BJ (cell line): ENCODE measurements at regions not wholly inside any gene's neighbourhood (a gene's known extent, or its start where the extent isn't known, plus 50 kb on each side); places are given as distances from the start of the nearest gene placed in this dataset.

ENCODE experiments used
- CTCF ChIA-PET: fragments of 350-600 bp; formaldehyde crosslinking; extraction: SDS; loops from one replicate; lab custom pipeline; 2021; ENCODE audit warnings: antibody characterized with exemption, inconsistent platforms; lab: Yijun Ruan, JAX
- POLR2A ChIA-PET: fragments of 300-600 bp; sonication (Branson Sonifier 250); formaldehyde crosslinking; extraction: SDS; loops from one replicate; lab custom pipeline; 2021; ENCODE audit warnings: antibody characterized with exemption; lab: Charles Lee
- DNase-seq: peaks from one replicate; pipeline ENCODE4 v3.0.0-alpha.2; 2011; ENCODE audit warnings: low read depth
- H3K27me3 ChIP-seq: 2 replicates; pipeline ENCODE4 v1.6.0; 2011; ENCODE audit warnings: low read length; ENCODE audit not compliant: control insufficient read depth, insufficient read depth
- H3K36me3 ChIP-seq: 2 replicates; pipeline ENCODE4 v1.5.1; 2011; ENCODE audit warnings: low read length; ENCODE audit not compliant: control insufficient read depth, insufficient read depth
- H3K4me3 ChIP-seq: 2 replicates; pipeline ENCODE4 v1.5.1; 2011; ENCODE audit warnings: low read depth, mild to moderate bottlenecking, control low read depth, low read length
- TF ChIP-seq, protein P1 (sequence below): IDR thresholded peaks from 2 replicates; pipeline ENCODE4 v1.5.1; 2011; ENCODE audit warnings: low read depth, mild to moderate bottlenecking, control low read depth, inconsistent platforms, low read length, moderate library complexity; ENCODE audit not compliant: insufficient read depth

DNA sequence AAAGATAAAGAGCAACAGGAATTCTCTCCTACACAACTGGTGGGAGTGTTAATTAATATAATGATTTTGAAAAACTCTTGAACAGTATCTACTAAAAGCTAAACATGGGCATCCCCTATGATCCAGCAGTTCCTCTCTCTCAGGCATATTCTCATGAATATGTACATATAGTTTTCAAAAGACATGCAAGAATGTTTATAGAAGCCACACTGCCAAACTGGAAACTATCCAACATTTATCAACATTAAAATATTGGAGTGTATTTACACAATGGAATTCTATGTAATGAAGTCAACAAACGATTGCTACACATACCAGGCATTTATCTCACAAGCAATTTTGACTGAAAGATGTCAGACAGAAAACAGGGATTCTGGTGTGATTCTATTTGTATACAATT lies 404.5 kb upstream of the ANKRD30A start:
- DNase-seq: no peak
- ChIA-PET CTCF (no interaction called here), POLR2A (no interaction called here)
- H3K4me3 ChIP-seq: no peak overlapping the region
- no peaks in the 10 kb centered on the region for H3K27me3 ChIP-seq
- H3K36me3 ChIP-seq: no peaks in the 10 kb centered on the region
- TF ChIP-seq, protein P1, sequence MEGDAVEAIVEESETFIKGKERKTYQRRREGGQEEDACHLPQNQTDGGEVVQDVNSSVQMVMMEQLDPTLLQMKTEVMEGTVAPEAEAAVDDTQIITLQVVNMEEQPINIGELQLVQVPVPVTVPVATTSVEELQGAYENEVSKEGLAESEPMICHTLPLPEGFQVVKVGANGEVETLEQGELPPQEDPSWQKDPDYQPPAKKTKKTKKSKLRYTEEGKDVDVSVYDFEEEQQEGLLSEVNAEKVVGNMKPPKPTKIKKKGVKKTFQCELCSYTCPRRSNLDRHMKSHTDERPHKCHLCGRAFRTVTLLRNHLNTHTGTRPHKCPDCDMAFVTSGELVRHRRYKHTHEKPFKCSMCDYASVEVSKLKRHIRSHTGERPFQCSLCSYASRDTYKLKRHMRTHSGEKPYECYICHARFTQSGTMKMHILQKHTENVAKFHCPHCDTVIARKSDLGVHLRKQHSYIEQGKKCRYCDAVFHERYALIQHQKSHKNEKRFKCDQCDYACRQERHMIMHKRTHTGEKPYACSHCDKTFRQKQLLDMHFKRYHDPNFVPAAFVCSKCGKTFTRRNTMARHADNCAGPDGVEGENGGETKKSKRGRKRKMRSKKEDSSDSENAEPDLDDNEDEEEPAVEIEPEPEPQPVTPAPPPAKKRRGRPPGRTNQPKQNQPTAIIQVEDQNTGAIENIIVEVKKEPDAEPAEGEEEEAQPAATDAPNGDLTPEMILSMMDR: no peak

DNA sequence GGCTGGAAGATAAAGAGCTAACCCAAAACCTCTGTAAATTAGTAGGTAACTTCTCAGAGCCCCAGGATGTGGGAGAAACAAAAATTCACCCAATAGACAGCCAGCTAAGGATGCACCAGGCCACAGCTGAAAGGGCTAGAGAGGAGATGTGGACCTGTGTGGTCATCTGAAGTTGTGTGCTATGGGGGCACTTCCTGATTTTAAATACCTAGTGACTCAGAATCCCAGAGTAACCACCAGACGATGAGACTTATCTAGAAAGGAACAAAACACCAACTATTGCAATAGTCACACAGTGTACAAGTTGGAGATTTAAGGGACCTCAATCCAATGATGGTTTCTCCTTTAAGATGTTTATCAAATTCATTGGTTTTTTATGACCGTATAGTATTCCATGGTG lies 408.3 kb upstream of the ANKRD30A start:
- TF ChIP-seq, protein P1: no peak
- no peak for DNase-seq
- CTCF ChIA-PET: no interaction called here
- no peaks in the 10 kb centered on the region for H3K27me3 ChIP-seq
- H3K36me3 ChIP-seq: no peaks in the 10 kb centered on the region
- POLR2A ChIA-PET: no interaction called here
- H3K4me3 ChIP-seq: no peak overlapping the region

DNA sequence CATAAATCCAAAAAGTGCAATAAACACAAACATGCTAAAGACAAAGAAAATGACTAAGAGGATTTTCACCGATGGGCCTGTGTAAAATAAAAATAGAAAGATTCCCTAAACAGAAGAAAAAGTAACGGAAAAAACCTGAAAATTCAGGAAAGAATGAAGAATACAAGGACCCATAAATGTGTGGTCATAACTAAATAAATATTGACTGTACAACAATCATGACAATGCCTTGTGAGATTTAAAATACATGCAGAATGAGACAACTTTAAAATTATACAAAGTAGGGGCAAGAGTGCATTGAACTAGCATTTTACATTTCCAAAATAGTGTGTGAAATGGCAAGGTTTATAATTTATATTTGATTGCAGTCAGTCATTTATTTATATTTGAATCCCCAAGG lies 409.1 kb upstream of the ANKRD30A start:
- ChIA-PET POLR2A (no interaction called here), CTCF (no interaction called here)
- no peak for DNase-seq
- no peaks in the 10 kb centered on the region for H3K27me3 ChIP-seq
- no peaks in the 10 kb centered on the region for H3K36me3 ChIP-seq
- TF ChIP-seq, protein P1: no peak
- H3K4me3 ChIP-seq: no peak overlapping the region

- CTCF ChIA-PET: no interaction called here
- Histone ChIP-seq H3K36me3 (no peaks in the 10 kb centered on the region), H3K4me3 (no peak overlapping the region), H3K27me3 (no peaks in the 10 kb centered on the region)
- no peak for DNase-seq
- POLR2A ChIA-PET: no interaction called here
- TF ChIP-seq, protein P1: no peak
Observed at GRCh38 chr10:36712695-36713094, 412.7 kb upstream of the ANKRD30A start.

DNA sequence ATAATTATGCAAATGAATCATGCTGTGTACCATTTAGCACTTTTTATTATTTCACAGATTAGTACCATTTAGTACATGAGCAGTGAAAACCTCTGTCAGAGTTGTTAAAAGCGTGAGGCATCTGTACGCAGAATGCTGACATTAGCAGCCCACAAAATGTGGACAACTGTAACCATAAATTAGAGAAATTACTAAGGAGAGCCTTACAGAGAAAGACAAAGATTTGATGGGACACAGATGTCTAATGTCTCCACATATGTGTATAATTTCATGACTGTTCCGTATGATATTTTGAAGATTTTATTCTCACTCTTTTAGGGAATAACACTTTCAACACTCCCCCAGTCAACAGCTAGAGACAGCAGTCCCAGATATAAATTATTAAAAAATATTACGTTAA lies 414.0 kb upstream of the ANKRD30A start:
- TF ChIP-seq, protein P1: no peak
- ChIA-PET CTCF (no interaction called here), POLR2A (no interaction called here)
- no peaks in the 10 kb centered on the region for H3K36me3 ChIP-seq
- no peak for DNase-seq
- no peak overlapping the region for H3K4me3 ChIP-seq
- no peaks in the 10 kb centered on the region for H3K27me3 ChIP-seq
